ENCODE measurements at regions not wholly inside any gene's neighbourhood (a gene's known extent, or its start where the extent isn't known, plus 50 kb on each side); places are given as distances from the start of the nearest gene placed in this dataset.

GRCh38 chr5:120159155-120159554 is 304.9 kb upstream of the PRR16 start:
- TF ChIP-seq, protein P1, sequence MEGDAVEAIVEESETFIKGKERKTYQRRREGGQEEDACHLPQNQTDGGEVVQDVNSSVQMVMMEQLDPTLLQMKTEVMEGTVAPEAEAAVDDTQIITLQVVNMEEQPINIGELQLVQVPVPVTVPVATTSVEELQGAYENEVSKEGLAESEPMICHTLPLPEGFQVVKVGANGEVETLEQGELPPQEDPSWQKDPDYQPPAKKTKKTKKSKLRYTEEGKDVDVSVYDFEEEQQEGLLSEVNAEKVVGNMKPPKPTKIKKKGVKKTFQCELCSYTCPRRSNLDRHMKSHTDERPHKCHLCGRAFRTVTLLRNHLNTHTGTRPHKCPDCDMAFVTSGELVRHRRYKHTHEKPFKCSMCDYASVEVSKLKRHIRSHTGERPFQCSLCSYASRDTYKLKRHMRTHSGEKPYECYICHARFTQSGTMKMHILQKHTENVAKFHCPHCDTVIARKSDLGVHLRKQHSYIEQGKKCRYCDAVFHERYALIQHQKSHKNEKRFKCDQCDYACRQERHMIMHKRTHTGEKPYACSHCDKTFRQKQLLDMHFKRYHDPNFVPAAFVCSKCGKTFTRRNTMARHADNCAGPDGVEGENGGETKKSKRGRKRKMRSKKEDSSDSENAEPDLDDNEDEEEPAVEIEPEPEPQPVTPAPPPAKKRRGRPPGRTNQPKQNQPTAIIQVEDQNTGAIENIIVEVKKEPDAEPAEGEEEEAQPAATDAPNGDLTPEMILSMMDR (IDR thresholded peaks at IDR 0.05) = no peak
- TF ChIP-seq EP300 (IDR thresholded peaks at IDR 0.05) (no peak), POLR2A (IDR thresholded peaks at IDR 0.05) (no peak), POLR2AphosphoS5 (IDR thresholded peaks at IDR 0.05) (no peak)
